Neuronal stem cell (in vitro differentiated cells): ENCODE measurements at regions not wholly inside any gene's neighbourhood (a gene's known extent, or its start where the extent isn't known, plus 50 kb on each side); places are given as distances from the start of the nearest gene placed in this dataset.
A peak's percentile ranks its signal among the peaks of the same experiment; 100 is the strongest.

Source experiments
- DNase-seq: peaks from one replicate; pipeline ENCODE4 v3.0.0-alpha.2; 2013; ENCODE audit warnings: low spot score
- H2AFZ ChIP-seq: one replicate; pipeline ENCODE4 v1.6.1; 2013; ENCODE audit warnings: mild to moderate bottlenecking, low read length, inconsistent platforms
- H2AK5ac ChIP-seq: 2 replicates; pipeline ENCODE4 v1.6.1; 2013; ENCODE audit warnings: low read depth, mild to moderate bottlenecking, inconsistent platforms, low read length, moderate library complexity, mixed read lengths
- H2BK120ac ChIP-seq: 2 replicates; pipeline ENCODE4 v1.6.1; 2013; ENCODE audit warnings: low read depth, mild to moderate bottlenecking, inconsistent platforms, low read length, moderate library complexity, mixed read lengths
- H2BK12ac ChIP-seq: one replicate; pipeline ENCODE4 v1.6.1; 2013; ENCODE audit warnings: low read length, inconsistent platforms
- H2BK15ac ChIP-seq: 2 replicates; pipeline ENCODE4 v1.6.1; 2013; ENCODE audit warnings: mild to moderate bottlenecking, low read length, inconsistent platforms, mixed read lengths
- H2BK5ac ChIP-seq: one replicate; pipeline ENCODE4 v1.6.1; 2013; ENCODE audit warnings: inconsistent platforms, mild to moderate bottlenecking, low read length, moderate library complexity
- H3K14ac ChIP-seq: one replicate; pipeline ENCODE4 v1.6.1; 2013; ENCODE audit warnings: low read length, inconsistent platforms
- H3K18ac ChIP-seq: 2 replicates; pipeline ENCODE4 v1.6.1; 2013; ENCODE audit warnings: low read length, inconsistent platforms
- H3K23ac ChIP-seq: 2 replicates; pipeline ENCODE4 v1.6.1; 2013; ENCODE audit warnings: low read depth, mild to moderate bottlenecking, mixed read lengths, low read length, inconsistent platforms; ENCODE audit not compliant: poor library complexity
- H3K27ac ChIP-seq: replicated peaks from 3 replicates; pipeline ENCODE4 v1.5.1; 2013; ENCODE audit warnings: low read length, inconsistent platforms
- H3K27me3 ChIP-seq, 3 experiments: 2 replicates each; pipeline ENCODE4 v1.6.1; 2013; ENCODE audit warnings: low read length in 3 of 3, mild to moderate bottlenecking in 2 of 3, inconsistent platforms in 1 of 3, low read depth in 1 of 3, mixed read lengths in 1 of 3, moderate library complexity in 1 of 3; ENCODE audit not compliant: control insufficient read depth in 3 of 3, insufficient read depth in 3 of 3
- H3K36me3 ChIP-seq, 2 donors: replicated peaks in 1 of 2; 2 replicates each; pipeline ENCODE4 v1.6.1; 2013; ENCODE audit warnings: low read length in 2 of 2; ENCODE audit not compliant: control insufficient read depth in 2 of 2, insufficient read depth in 2 of 2
- H3K4ac ChIP-seq: 2 replicates; pipeline ENCODE4 v1.6.1; 2013; ENCODE audit warnings: inconsistent platforms, mild to moderate bottlenecking, low read length, moderate library complexity
- H3K4me1 ChIP-seq, 2 donors: 1 replicate in 1 of 2; 2 replicates in 1 of 2; pipeline ENCODE4 v1.6.1; 2013; ENCODE audit warnings: low read length in 2 of 2, low read depth in 1 of 2; ENCODE audit not compliant: control insufficient read depth in 2 of 2, insufficient read depth in 1 of 2
- H3K4me2 ChIP-seq: one replicate; pipeline ENCODE4 v1.6.1; 2013; ENCODE audit warnings: mild to moderate bottlenecking, low read length, inconsistent platforms; ENCODE audit not compliant: insufficient read depth, poor library complexity, severe bottlenecking
- H3K4me3 ChIP-seq, 2 donors: 2 replicates each; pipeline ENCODE4 v1.5.1; 2013; ENCODE audit warnings: low read length in 2 of 2, mild to moderate bottlenecking in 2 of 2, inconsistent platforms in 1 of 2, moderate library complexity in 1 of 2
- H3K79me1 ChIP-seq: one replicate; pipeline ENCODE4 v1.6.1; 2013; ENCODE audit warnings: low read depth, mild to moderate bottlenecking, inconsistent platforms, low read length, moderate library complexity
- H3K9ac ChIP-seq: one replicate; pipeline ENCODE4 v1.6.1; 2013; ENCODE audit warnings: mild to moderate bottlenecking, low read depth, low read length, inconsistent platforms; ENCODE audit not compliant: poor library complexity
- H3K9me3 ChIP-seq, 2 donors: replicated peaks in 1 of 2; 2 replicates each; pipeline versions ENCODE3 to v1.6.1; 2013; ENCODE audit warnings: low read length in 2 of 2, mild to moderate bottlenecking in 2 of 2, inconsistent platforms in 1 of 2, low read depth in 1 of 2, mixed read lengths in 1 of 2, moderate library complexity in 1 of 2; ENCODE audit not compliant: control insufficient read depth in 2 of 2, insufficient read depth in 1 of 2
- H4K8ac ChIP-seq: one replicate; pipeline ENCODE4 v1.6.1; 2013; ENCODE audit warnings: low read depth, mild to moderate bottlenecking, inconsistent platforms, low read length, moderate library complexity
- H4K91ac ChIP-seq: one replicate; pipeline ENCODE4 v1.6.1; 2013; ENCODE audit warnings: low read length, low read depth, mild to moderate bottlenecking, inconsistent platforms; ENCODE audit not compliant: poor library complexity
- WGBS, 2 donors: extraction: QIAGEN DNeasy Blood & Tissue Kit; methylation state at CpG; one replicate each; pipeline ENCODE4 v1.1.7; 2013; ENCODE audit warnings: missing lambda C conversion rate in 2 of 2, mixed read lengths in 1 of 2; ENCODE audit not compliant: insufficient read length in 2 of 2, insufficient replicate concordance in 1 of 2; ENCODE audit errors: extremely low coverage in 2 of 2; 5-methylcytosine and 5-hydroxymethylcytosine counted together

GRCh38 chr9:28834156-28834555 is 1260.9 kb upstream of the C9orf72 start:
- H2BK5ac ChIP-seq = no peak overlapping the region
- H3K14ac ChIP-seq = no peak overlapping the region
- H4K8ac ChIP-seq = no peak overlapping the region
- H3K79me1 ChIP-seq = no peaks in the 10 kb centered on the region
- no CpG with 5 or more reads among the region's 1 CpG for WGBS, 2 donors
- H3K4me1 ChIP-seq = peaks cover 0 to 2% of the 10 kb centered on the region in 2 donors
- DNase-seq = no peak
- no peak overlapping the region for H4K91ac ChIP-seq
- no peak overlapping the region for H2BK120ac ChIP-seq
- H2AK5ac ChIP-seq = no peak overlapping the region
- no peak overlapping the region for H3K4me3 ChIP-seq
- H3K4me2 ChIP-seq = no peak overlapping the region
- H2BK12ac ChIP-seq = no peak overlapping the region
- no peaks in the 10 kb centered on the region for H3K36me3 ChIP-seq
- H3K9me3 ChIP-seq = peaks cover 3 to 5% of the 10 kb centered on the region in 2 donors
- no peak overlapping the region for H2AFZ ChIP-seq
- H3K9ac ChIP-seq = no peak overlapping the region
- no peak overlapping the region for H3K18ac ChIP-seq
- no peaks in the 10 kb centered on the region for H3K27me3 ChIP-seq
- H2BK15ac ChIP-seq = no peak overlapping the region
- H3K23ac ChIP-seq = no peak overlapping the region
- no peak overlapping the region for H3K27ac ChIP-seq
- H3K4ac ChIP-seq = no peak overlapping the region

DNA sequence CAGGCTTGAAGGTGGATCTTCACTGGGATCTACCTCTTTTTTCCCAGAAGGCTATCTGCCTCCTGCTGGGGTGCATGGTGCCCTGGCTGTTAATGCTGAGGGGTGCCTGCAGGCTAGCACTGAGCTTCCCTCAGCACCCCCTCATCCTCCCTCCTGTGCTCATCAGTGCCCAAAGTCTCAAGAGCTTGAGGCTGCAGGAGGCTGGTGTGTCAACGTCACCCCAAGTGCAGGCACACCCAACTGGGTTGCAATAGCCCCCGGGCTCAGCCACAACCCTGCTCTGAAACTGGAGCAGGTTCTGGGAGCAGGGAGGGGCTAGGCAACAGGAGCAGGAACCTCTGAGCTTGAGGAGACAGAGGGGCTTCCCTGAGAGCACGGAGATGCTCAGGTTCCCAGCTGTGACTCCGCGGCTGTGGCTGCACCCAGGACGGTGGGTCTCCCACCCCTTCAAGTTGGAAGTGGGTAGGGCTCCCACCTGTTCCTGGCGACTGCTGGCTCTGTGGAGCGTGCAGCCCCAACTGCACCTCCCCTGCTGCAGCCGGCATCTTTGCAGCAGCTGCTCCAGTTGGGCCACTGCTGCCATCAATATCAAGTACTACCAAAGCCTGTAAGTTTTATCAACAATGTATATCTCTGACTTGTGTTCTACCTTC is 1266.6 kb upstream of the C9orf72 start:
- DNase-seq = no peak
- no peak overlapping the region for H2BK15ac ChIP-seq
- no peaks in the 10 kb centered on the region for H3K79me1 ChIP-seq
- H3K9me3 ChIP-seq = peaks cover 5 to 8% of the 10 kb centered on the region in 2 donors
- no peak overlapping the region for H4K91ac ChIP-seq
- peak overlapping the region in 1 of 2 donors; percentile 24 for H3K4me3 ChIP-seq
- H2BK5ac ChIP-seq = no peak overlapping the region
- no peaks in the 10 kb centered on the region for H3K27me3 ChIP-seq
- H3K23ac ChIP-seq = no peak overlapping the region
- H3K4me1 ChIP-seq = no peaks in the 10 kb centered on the region
- H3K4ac ChIP-seq = peak overlapping the region; percentile 76
- H3K4me2 ChIP-seq = no peak overlapping the region
- no peak overlapping the region for H3K9ac ChIP-seq
- no peak overlapping the region for H3K27ac ChIP-seq
- no peak overlapping the region for H2BK12ac ChIP-seq
- no peak overlapping the region for H2BK120ac ChIP-seq
- no peak overlapping the region for H2AFZ ChIP-seq
- no CpG with 5 or more reads among the region's 9 CpGs for WGBS, 2 donors
- H3K36me3 ChIP-seq = no peaks in the 10 kb centered on the region
- H2AK5ac ChIP-seq = no peak overlapping the region
- no peak overlapping the region for H4K8ac ChIP-seq
- H3K18ac ChIP-seq = peak overlapping the region; percentile 24
- H3K14ac ChIP-seq = no peak overlapping the region

GRCh38 chr9:28841775-28842174 is 1268.5 kb upstream of the C9orf72 start:
- no peak overlapping the region for H3K4me2 ChIP-seq
- H4K8ac ChIP-seq = no peak overlapping the region
- no peak overlapping the region for H4K91ac ChIP-seq
- no peak overlapping the region for H3K18ac ChIP-seq
- DNase-seq = no peak
- H3K9me3 ChIP-seq = peaks cover 5 to 8% of the 10 kb centered on the region in 2 donors
- H3K9ac ChIP-seq = no peak overlapping the region
- H2AFZ ChIP-seq = no peak overlapping the region
- no peak overlapping the region for H2AK5ac ChIP-seq
- no peak overlapping the region for H3K14ac ChIP-seq
- no peaks in the 10 kb centered on the region for H3K4me1 ChIP-seq
- no peak overlapping the region for H2BK15ac ChIP-seq
- H3K27ac ChIP-seq = no peak overlapping the region
- H2BK5ac ChIP-seq = no peak overlapping the region
- no peak overlapping the region for H3K23ac ChIP-seq
- H2BK120ac ChIP-seq = no peak overlapping the region
- no peak overlapping the region for H3K4me3 ChIP-seq
- H3K4ac ChIP-seq = no peak overlapping the region
- H3K36me3 ChIP-seq = no peaks in the 10 kb centered on the region
- WGBS, 2 donors = no CpG with 5 or more reads among the region's 2 CpGs
- no peak overlapping the region for H2BK12ac ChIP-seq
- H3K27me3 ChIP-seq = no peaks in the 10 kb centered on the region
- H3K79me1 ChIP-seq = no peaks in the 10 kb centered on the region

GRCh38 chr9:28847331-28847730 is 1274.0 kb upstream of the C9orf72 start:
- no peak overlapping the region for H3K4me3 ChIP-seq
- no peak overlapping the region for H3K23ac ChIP-seq
- H2AK5ac ChIP-seq = no peak overlapping the region
- H3K79me1 ChIP-seq = no peaks in the 10 kb centered on the region
- H4K91ac ChIP-seq = no peak overlapping the region
- no peaks in the 10 kb centered on the region for H3K4me1 ChIP-seq
- H4K8ac ChIP-seq = no peak overlapping the region
- no peak overlapping the region for H2AFZ ChIP-seq
- H3K36me3 ChIP-seq = no peaks in the 10 kb centered on the region
- H3K4ac ChIP-seq = no peak overlapping the region
- no peak overlapping the region for H3K27ac ChIP-seq
- no peak overlapping the region for H2BK12ac ChIP-seq
- no peak overlapping the region for H3K14ac ChIP-seq
- H3K18ac ChIP-seq = no peak overlapping the region
- no peak overlapping the region for H2BK5ac ChIP-seq
- H3K9ac ChIP-seq = no peak overlapping the region
- no peaks in the 10 kb centered on the region for H3K27me3 ChIP-seq
- no peak for DNase-seq
- H2BK15ac ChIP-seq = no peak overlapping the region
- no CpG with 5 or more reads among the region's 1 CpG for WGBS, 2 donors
- no peak overlapping the region for H2BK120ac ChIP-seq
- no peaks in the 10 kb centered on the region for H3K9me3 ChIP-seq
- H3K4me2 ChIP-seq = no peak overlapping the region
